Smooth muscle cell (in vitro differentiated cells): ENCODE measurements at regions not wholly inside any gene's neighbourhood (a gene's known extent, or its start where the extent isn't known, plus 50 kb on each side); places are given as distances from the start of the nearest gene placed in this dataset.

ENCODE experiments used
- DNase-seq: peaks from one replicate; lab custom pipeline; 2025; ENCODE audit not compliant: unreplicated experiment; lab: John Stamatoyannopoulos, UW
- H2AFZ ChIP-seq: fragments of 200-600 bp; sonication (generic); 2 replicates; pipeline ENCODE4 v1.6.0; 2016; ENCODE audit warnings: antibody characterized with exemption, low read depth, mild to moderate bottlenecking
- H3F3A ChIP-seq: fragments of 200-600 bp; sonication (generic); 2 replicates; pipeline ENCODE4 v1.6.0; 2017; ENCODE audit warnings: antibody characterized with exemption, low read depth
- H3K27ac ChIP-seq: fragments of 200-600 bp; sonication (generic); 2 replicates; pipeline ENCODE4 v1.5.1; 2016; ENCODE audit warnings: low read depth, mild to moderate bottlenecking
- H3K27me3 ChIP-seq: fragments of 200-600 bp; sonication (generic); 2 replicates; pipeline ENCODE4 v1.6.1; 2016; ENCODE audit warnings: low read depth, mild to moderate bottlenecking
- H3K36me3 ChIP-seq: fragments of 200-600 bp; sonication (generic); 2 replicates; pipeline ENCODE4 v1.5.1; 2016; ENCODE audit warnings: low read depth
- H3K4me1 ChIP-seq: fragments of 200-600 bp; sonication (generic); 2 replicates; pipeline ENCODE4 v1.5.1; 2016; ENCODE audit warnings: low read depth
- H3K4me2 ChIP-seq: fragments of 200-600 bp; sonication (generic); 2 replicates; pipeline ENCODE4 v1.6.0; 2016; ENCODE audit warnings: mild to moderate bottlenecking
- H3K4me3 ChIP-seq: fragments of 200-600 bp; sonication (generic); 2 replicates; pipeline ENCODE4 v1.5.1; 2016; ENCODE audit warnings: mild to moderate bottlenecking
- H3K79me2 ChIP-seq: fragments of 200-600 bp; sonication (generic); 2 replicates; pipeline ENCODE4 v1.6.0; 2016; ENCODE audit warnings: low read depth, mild to moderate bottlenecking
- H3K9ac ChIP-seq: fragments of 200-600 bp; sonication (generic); 2 replicates; pipeline ENCODE4 v1.6.0; 2016; ENCODE audit warnings: low read depth
- H3K9me3 ChIP-seq: fragments of 200-600 bp; sonication (generic); replicated peaks from 2 replicates; pipeline ENCODE4 v1.5.1; 2016; ENCODE audit warnings: low read depth
- H4K20me1 ChIP-seq: fragments of 200-600 bp; sonication (generic); 2 replicates; pipeline ENCODE4 v1.6.0; 2016; ENCODE audit warnings: low read depth
- WGBS: methylation state at CpG from one replicate; pipeline ENCODE4 v1.1.7; 2016; ENCODE audit warnings: low lambda C conversion rate; 5-methylcytosine and 5-hydroxymethylcytosine counted together
- TF ChIP-seq, protein P1 (sequence below): fragments of 200-600 bp; sonication (generic); IDR thresholded peaks from 2 replicates; pipeline ENCODE4 v1.5.1; 2017; ENCODE audit warnings: borderline replicate concordance, mild to moderate bottlenecking, antibody characterized with exemption; ENCODE audit not compliant: insufficient read depth, poor library complexity, severe bottlenecking

DNA sequence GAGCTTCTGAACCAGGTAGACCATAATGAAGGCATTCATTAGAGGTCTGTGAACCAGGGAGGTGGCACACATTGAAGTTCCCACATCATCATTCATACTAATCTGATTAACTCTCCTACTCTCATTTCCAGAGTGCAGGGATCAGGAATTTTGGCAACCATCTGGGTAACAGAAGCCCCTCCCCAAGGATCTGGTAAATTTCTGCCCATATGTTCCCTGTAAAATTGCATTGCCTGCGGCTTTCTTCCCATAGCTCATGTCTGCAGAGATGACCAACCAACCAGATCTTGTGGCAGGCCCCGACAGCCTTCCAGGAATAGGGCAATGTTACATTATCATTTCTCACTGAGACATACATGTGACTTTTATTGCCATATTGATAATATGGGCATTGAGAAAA is 111.4 kb upstream of the CHL1 start:
- 78% methylated on average over 2 of the region's 2 CpGs for WGBS

GRCh38 chr3:88267-88666 is 108.3 kb upstream of the CHL1 start:
- DNase-seq: no peak
- H3F3A ChIP-seq: no peaks in the 10 kb centered on the region
- TF ChIP-seq, protein P1, sequence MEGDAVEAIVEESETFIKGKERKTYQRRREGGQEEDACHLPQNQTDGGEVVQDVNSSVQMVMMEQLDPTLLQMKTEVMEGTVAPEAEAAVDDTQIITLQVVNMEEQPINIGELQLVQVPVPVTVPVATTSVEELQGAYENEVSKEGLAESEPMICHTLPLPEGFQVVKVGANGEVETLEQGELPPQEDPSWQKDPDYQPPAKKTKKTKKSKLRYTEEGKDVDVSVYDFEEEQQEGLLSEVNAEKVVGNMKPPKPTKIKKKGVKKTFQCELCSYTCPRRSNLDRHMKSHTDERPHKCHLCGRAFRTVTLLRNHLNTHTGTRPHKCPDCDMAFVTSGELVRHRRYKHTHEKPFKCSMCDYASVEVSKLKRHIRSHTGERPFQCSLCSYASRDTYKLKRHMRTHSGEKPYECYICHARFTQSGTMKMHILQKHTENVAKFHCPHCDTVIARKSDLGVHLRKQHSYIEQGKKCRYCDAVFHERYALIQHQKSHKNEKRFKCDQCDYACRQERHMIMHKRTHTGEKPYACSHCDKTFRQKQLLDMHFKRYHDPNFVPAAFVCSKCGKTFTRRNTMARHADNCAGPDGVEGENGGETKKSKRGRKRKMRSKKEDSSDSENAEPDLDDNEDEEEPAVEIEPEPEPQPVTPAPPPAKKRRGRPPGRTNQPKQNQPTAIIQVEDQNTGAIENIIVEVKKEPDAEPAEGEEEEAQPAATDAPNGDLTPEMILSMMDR: no peak
- WGBS: 92% methylated on average over 1 of the region's 1 CpG
- H3K27me3 ChIP-seq: peaks cover 20% of the 10 kb centered on the region
- no peaks in the 10 kb centered on the region for H3K79me2 ChIP-seq
- H3K27ac ChIP-seq: no peak overlapping the region
- H3K9me3 ChIP-seq: no peaks in the 10 kb centered on the region
- no peak overlapping the region for H3K4me3 ChIP-seq
- no peaks in the 10 kb centered on the region for H3K4me1 ChIP-seq
- H3K36me3 ChIP-seq: no peaks in the 10 kb centered on the region
- no peak overlapping the region for H3K9ac ChIP-seq
- H3K4me2 ChIP-seq: no peak overlapping the region
- no peak overlapping the region for H2AFZ ChIP-seq
- H4K20me1 ChIP-seq: no peaks in the 10 kb centered on the region

More for the DNA sequence above, 111.4 kb upstream of the CHL1 start:
- no peak overlapping the region for H3K9ac ChIP-seq
- H4K20me1 ChIP-seq: no peaks in the 10 kb centered on the region
- H3K36me3 ChIP-seq: no peaks in the 10 kb centered on the region
- DNase-seq: no peak
- no peak overlapping the region for H3K4me3 ChIP-seq
- no peak overlapping the region for H3K4me2 ChIP-seq
- no peak overlapping the region for H2AFZ ChIP-seq
- H3K27me3 ChIP-seq: peaks cover 7% of the 10 kb centered on the region
- no peaks in the 10 kb centered on the region for H3K9me3 ChIP-seq
- TF ChIP-seq, protein P1: no peak
- H3K4me1 ChIP-seq: no peaks in the 10 kb centered on the region
- H3K27ac ChIP-seq: no peak overlapping the region
- no peaks in the 10 kb centered on the region for H3F3A ChIP-seq
- H3K79me2 ChIP-seq: no peaks in the 10 kb centered on the region

- H3K9ac ChIP-seq: no peak overlapping the region
- no peak for DNase-seq
- no peaks in the 10 kb centered on the region for H3K9me3 ChIP-seq
- TF ChIP-seq, protein P1: no peak
- H4K20me1 ChIP-seq: no peaks in the 10 kb centered on the region
- peaks cover 19% of the 10 kb centered on the region for H3K27me3 ChIP-seq
- WGBS: 84% methylated on average over 7 of the region's 7 CpGs
- no peak overlapping the region for H3K27ac ChIP-seq
- H3F3A ChIP-seq: no peaks in the 10 kb centered on the region
- no peak overlapping the region for H2AFZ ChIP-seq
- H3K36me3 ChIP-seq: no peaks in the 10 kb centered on the region
- no peak overlapping the region for H3K4me3 ChIP-seq
- H3K4me2 ChIP-seq: no peak overlapping the region
- peaks cover 19% of the 10 kb centered on the region for H3K4me1 ChIP-seq
- no peaks in the 10 kb centered on the region for H3K79me2 ChIP-seq
Measured at GRCh38 chr3:93746-94145, 102.8 kb upstream of the CHL1 start.

GRCh38 chr3:96259-96658 is 100.3 kb upstream of the CHL1 start:
- Histone ChIP-seq H3K4me1 (peaks cover 19% of the 10 kb centered on the region), H3K79me2 (no peaks in the 10 kb centered on the region), H3F3A (no peaks in the 10 kb centered on the region), H3K9ac (no peak overlapping the region), H3K9me3 (no peaks in the 10 kb centered on the region), H2AFZ (no peak overlapping the region), H3K27ac (no peak overlapping the region), H3K4me3 (no peak overlapping the region), H3K27me3 (peaks cover 33% of the 10 kb centered on the region), H4K20me1 (no peaks in the 10 kb centered on the region), H3K4me2 (no peak overlapping the region), H3K36me3 (no peaks in the 10 kb centered on the region)
- DNase-seq: no peak
- 61% methylated on average over 4 of the region's 4 CpGs for WGBS
- TF ChIP-seq, protein P1: no peak
